ENCODE measurements at regions not wholly inside any gene's neighbourhood (a gene's known extent, or its start where the extent isn't known, plus 50 kb on each side); places are given as distances from the start of the nearest gene placed in this dataset.

DNA sequence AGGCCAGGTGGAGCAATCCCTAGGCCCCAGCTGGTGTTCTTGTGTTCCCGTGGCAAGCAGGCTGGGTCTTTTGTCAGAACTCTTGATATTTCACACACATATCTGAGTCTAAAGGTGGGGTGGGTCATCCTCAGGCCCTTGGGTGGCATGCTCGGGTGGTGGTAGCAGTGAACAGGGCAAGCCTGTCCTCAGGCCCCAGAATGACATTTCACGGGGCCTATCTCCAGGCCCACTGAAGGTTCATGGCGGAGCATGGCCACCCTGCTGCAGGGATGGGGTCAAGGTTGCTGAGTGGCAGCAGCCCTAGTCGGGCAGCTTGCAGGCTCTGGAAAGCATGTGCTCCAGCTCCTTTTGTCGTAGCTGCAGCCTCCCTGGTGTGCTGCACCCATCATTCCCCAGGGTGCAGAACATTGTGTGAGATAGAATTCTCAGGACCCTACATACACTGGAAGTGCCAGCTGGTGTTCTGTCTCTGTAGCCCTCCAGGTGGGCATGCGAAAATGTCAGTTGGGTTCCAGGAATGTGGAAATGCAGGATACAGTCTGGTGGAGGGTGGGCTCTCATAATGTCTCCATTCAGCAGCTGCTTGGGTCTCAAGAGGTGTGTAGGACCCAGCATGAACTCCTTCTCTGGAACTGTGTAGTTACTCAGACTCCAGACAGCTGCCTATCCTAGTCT is 1571.8 kb downstream of the STIM2 start:
- Histone ChIP-seq H3K9me3 (ENCODE audit: control insufficient read depth, low read length) (no peaks in the 10 kb centered on the region), H3K4me1 (ENCODE audit: control insufficient read depth, insufficient read depth, low read length) (no peaks in the 10 kb centered on the region), H3K36me3 (ENCODE audit: control insufficient read depth, insufficient read depth, low read length) (no peaks in the 10 kb centered on the region), H3K27me3 (ENCODE audit: control insufficient read depth, insufficient read depth, low read length, poor library complexity, severe bottlenecking) (no peaks in the 10 kb centered on the region), H3K27ac (ENCODE audit: insufficient read depth, low read depth, low read length, poor library complexity, severe bottlenecking) (no peak overlapping the region), H3K4me3 (ENCODE audit: insufficient read depth, low read depth, low read length) (no peak overlapping the region)
- WGBS, 2 experiments: 93 to 94% methylated on average over 7 of the region's 7 CpGs

DNA sequence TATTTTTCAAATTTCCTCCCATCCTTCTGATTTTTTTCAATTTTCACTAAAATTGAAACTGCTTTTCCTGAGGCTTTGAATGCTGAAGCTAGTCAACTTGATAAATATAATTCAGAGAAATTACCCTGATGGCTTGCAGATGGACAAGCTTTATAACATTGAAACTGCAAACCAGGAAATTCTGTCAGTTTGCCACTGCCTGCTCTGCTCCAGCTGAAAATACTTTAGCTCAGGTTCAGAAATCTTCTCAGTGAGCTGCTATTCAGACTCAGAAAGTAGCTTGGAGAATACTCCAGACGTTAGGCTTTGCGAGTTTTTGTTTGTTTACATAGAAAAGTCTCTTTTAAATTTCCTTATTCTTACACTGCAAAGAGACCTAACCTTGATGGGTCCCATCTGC is 1574.7 kb downstream of the STIM2 start:
- Histone ChIP-seq H3K36me3 (ENCODE audit: control insufficient read depth, insufficient read depth, low read length) (no peaks in the 10 kb centered on the region), H3K27ac (ENCODE audit: insufficient read depth, low read depth, low read length, poor library complexity, severe bottlenecking) (no peak overlapping the region), H3K4me1 (ENCODE audit: control insufficient read depth, insufficient read depth, low read length) (no peaks in the 10 kb centered on the region), H3K27me3 (ENCODE audit: control insufficient read depth, insufficient read depth, low read length, poor library complexity, severe bottlenecking) (no peaks in the 10 kb centered on the region), H3K9me3 (ENCODE audit: control insufficient read depth, low read length) (no peaks in the 10 kb centered on the region), H3K4me3 (ENCODE audit: insufficient read depth, low read depth, low read length) (no peak overlapping the region)
- WGBS, 2 experiments: 43 to 49% methylated on average over 2 of the region's 2 CpGs

DNA sequence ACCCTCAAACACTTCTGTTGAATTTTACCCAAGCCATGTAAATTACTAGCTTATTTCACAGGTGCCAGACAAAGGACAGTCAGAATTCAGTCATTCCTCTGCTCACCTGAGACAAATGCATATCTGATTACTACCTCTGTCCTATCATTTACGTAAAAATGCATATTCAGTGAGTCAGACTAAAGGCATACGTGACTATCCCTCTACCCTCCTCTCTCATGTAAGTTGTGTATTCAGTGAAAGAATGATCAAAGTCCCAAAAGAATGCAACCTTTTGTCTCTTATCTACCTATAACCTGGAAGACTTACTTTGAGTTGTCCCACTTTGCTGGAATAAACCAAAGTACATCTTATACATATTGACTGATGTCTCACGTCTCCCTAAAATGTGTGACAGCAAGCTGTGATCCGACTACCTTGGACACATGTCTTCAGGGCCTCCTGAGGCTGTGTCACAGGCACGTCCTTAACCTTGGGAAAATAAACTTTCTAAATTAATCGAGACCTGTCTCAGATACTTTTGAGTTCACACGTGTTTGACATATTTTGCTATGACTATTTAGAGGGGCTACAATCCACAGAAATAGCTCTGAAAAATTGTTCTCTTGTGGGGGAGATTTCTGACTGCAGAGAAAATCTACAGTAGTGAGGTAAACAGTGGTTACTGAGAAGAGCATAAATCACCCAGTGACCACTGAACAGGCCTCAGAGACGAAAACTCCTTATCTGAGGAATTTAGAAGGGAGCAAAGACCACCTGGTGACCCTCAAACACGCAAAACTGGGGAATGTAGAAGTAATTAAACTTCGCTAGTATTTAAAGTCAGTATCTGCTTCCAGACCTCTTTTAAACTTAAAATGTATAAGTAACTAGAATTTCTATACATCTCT is 1575.8 kb downstream of the STIM2 start:
- Histone ChIP-seq H3K4me1 (ENCODE audit: control insufficient read depth, insufficient read depth, low read length) (no peaks in the 10 kb centered on the region), H3K27me3 (ENCODE audit: control insufficient read depth, insufficient read depth, low read length, poor library complexity, severe bottlenecking) (no peaks in the 10 kb centered on the region), H3K4me3 (ENCODE audit: insufficient read depth, low read depth, low read length) (no peak overlapping the region), H3K9me3 (ENCODE audit: control insufficient read depth, low read length) (no peaks in the 10 kb centered on the region), H3K36me3 (ENCODE audit: control insufficient read depth, insufficient read depth, low read length) (no peaks in the 10 kb centered on the region), H3K27ac (ENCODE audit: insufficient read depth, low read depth, low read length, poor library complexity, severe bottlenecking) (no peak overlapping the region)
- WGBS, 2 experiments: 93% methylated on average over 8 to 10 of the region's 10 CpGs

DNA sequence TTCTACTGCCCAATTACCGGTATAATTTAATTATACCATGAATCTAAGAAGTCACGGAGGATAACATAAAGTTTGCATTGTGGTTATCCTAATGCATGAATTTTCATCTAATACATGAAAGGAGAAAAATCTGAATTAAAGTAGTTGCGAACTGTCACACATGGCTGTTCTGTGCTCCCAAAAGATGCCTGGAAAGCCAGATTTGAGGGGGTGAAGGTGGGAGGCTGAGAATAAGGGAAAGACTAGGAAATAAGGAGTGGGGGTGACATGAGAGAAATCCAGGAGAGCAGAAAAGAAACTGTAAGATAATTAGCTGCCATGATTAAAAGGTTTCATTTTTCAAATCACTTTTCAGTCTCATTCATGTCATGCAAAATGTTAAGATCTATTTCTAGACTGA is 1582.7 kb downstream of the STIM2 start:
- Histone ChIP-seq H3K9me3 (ENCODE audit: control insufficient read depth, low read length) (no peaks in the 10 kb centered on the region), H3K4me1 (ENCODE audit: control insufficient read depth, insufficient read depth, low read length) (no peaks in the 10 kb centered on the region), H3K4me3 (ENCODE audit: insufficient read depth, low read depth, low read length) (no peak overlapping the region), H3K27me3 (ENCODE audit: control insufficient read depth, insufficient read depth, low read length, poor library complexity, severe bottlenecking) (no peaks in the 10 kb centered on the region), H3K36me3 (ENCODE audit: control insufficient read depth, insufficient read depth, low read length) (no peaks in the 10 kb centered on the region), H3K27ac (ENCODE audit: insufficient read depth, low read depth, low read length, poor library complexity, severe bottlenecking) (no peak overlapping the region)
- 97 to 100% methylated on average over 1 to 2 of the region's 3 CpGs for WGBS, 2 experiments

DNA sequence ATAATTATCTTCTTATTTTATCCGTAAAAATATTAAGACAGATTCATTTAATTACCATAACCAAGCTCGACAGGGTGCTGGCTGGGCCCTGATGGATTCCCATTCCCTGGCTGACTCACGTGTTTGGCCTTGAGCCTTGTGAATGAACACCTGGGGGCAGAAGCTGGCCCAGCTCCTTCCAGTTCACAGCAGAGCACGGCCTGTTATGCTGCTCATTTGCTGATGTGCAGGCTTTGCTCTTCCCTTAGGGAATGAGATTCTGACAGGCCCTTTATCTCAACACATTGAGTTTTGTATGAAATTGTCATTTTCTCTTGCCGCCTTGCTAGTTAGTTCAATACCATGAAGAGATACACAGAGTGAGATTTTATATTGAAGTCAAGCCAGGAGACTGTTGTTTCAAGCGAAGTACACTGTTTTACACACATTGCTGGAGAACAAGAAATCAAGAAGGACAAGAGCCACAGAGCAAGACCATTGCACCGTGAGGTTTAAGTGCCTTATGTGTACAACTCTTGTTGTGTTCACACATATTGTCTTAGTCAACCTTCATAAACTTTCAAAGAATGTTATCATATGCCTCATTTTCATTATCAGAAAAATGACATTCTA is 1583.3 kb downstream of the STIM2 start:
- no peaks in the 10 kb centered on the region for H3K27me3 ChIP-seq (ENCODE audit: control insufficient read depth, insufficient read depth, low read length, poor library complexity, severe bottlenecking)
- H3K4me1 ChIP-seq (ENCODE audit: control insufficient read depth, insufficient read depth, low read length): no peaks in the 10 kb centered on the region
- WGBS, 2 experiments: 62 to 72% methylated on average over 7 of the region's 7 CpGs
- no peak overlapping the region for H3K4me3 ChIP-seq (ENCODE audit: insufficient read depth, low read depth, low read length)
- H3K27ac ChIP-seq (ENCODE audit: insufficient read depth, low read depth, low read length, poor library complexity, severe bottlenecking): no peak overlapping the region
- H3K9me3 ChIP-seq (ENCODE audit: control insufficient read depth, low read length): no peaks in the 10 kb centered on the region
- no peaks in the 10 kb centered on the region for H3K36me3 ChIP-seq (ENCODE audit: control insufficient read depth, insufficient read depth, low read length)

DNA sequence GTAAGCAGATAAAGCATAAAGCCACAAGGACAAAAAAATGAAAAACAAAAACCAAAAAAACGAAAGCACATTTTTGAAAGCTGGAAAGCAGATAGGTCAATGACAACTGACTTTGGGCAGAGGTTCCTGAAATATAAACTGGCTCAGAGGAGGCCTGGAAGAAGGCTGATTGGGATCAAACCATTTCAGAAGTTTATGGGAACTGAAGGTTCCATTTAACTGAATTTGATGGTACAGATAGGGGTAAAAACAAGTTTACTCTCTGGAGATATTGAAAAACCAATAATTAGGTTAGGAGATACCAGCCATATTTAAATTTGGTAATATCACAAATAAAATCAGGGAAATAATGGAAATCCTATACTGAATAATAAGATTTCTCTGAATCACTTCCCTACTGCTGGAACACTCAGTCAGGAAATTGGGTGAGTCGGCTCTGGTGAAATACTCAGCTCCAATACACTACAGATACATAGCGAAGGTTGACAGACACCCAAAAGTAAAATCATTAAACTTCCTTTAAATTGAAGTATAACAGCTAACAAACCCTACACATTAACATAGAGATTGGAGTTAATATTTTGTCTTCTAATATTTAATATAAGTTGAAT is 1584.3 kb downstream of the STIM2 start:
- Histone ChIP-seq H3K36me3 (ENCODE audit: control insufficient read depth, insufficient read depth, low read length) (no peaks in the 10 kb centered on the region), H3K4me1 (ENCODE audit: control insufficient read depth, insufficient read depth, low read length) (no peaks in the 10 kb centered on the region), H3K9me3 (ENCODE audit: control insufficient read depth, low read length) (no peaks in the 10 kb centered on the region), H3K27me3 (ENCODE audit: control insufficient read depth, insufficient read depth, low read length, poor library complexity, severe bottlenecking) (no peaks in the 10 kb centered on the region), H3K4me3 (ENCODE audit: insufficient read depth, low read depth, low read length) (no peak overlapping the region), H3K27ac (ENCODE audit: insufficient read depth, low read depth, low read length, poor library complexity, severe bottlenecking) (no peak overlapping the region)
- WGBS, 2 experiments: 90 to 98% methylated on average over 2 to 3 of the region's 3 CpGs

DNA sequence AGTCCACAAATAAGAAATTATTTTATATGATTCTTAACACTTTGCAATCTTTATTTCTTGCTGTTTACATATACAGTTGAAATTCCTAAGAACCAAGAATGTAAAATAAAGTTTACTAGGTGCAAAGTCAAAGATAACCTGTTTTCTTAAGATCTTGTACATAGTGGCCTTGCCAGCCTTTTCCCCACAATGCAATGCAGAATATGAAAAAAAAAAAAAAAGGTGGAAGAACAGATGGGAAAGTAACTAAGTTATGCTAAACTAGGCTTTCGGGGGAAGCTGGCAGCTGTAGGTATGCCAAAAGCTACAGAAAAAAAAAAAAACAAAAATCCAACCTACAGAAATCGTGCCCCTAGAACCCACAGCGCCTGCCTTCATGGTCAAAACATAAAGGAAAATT is 1588.4 kb downstream of the STIM2 start:
- Histone ChIP-seq H3K27ac (ENCODE audit: insufficient read depth, low read depth, low read length, poor library complexity, severe bottlenecking) (no peak overlapping the region), H3K4me1 (ENCODE audit: control insufficient read depth, insufficient read depth, low read length) (no peaks in the 10 kb centered on the region), H3K27me3 (ENCODE audit: control insufficient read depth, insufficient read depth, low read length, poor library complexity, severe bottlenecking) (no peaks in the 10 kb centered on the region), H3K4me3 (ENCODE audit: insufficient read depth, low read depth, low read length) (no peak overlapping the region), H3K9me3 (ENCODE audit: control insufficient read depth, low read length) (no peaks in the 10 kb centered on the region), H3K36me3 (ENCODE audit: control insufficient read depth, insufficient read depth, low read length) (no peaks in the 10 kb centered on the region)
- WGBS, 2 experiments: 85 to 92% methylated on average over 2 to 3 of the region's 3 CpGs

DNA sequence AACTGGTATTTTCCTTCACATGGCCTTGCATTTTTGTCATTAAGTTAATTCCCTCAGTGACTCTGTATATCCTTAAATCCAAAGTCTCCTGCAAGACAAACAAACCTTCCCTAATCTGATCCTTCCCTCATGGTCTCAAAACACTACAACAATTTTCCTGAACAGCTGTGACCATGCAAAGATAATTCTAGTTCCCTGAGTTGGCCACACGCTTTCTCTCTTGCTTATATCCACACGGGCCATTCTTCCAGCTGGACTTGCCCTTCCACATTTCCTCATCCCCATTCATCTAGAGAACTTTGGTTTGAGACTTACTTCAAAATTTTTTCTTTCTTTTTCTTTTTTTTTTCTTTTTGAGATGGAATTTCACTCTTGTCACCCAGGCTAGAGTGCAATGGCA is 1590.7 kb downstream of the STIM2 start:
- Histone ChIP-seq H3K4me3 (ENCODE audit: insufficient read depth, low read depth, low read length) (no peak overlapping the region), H3K27ac (ENCODE audit: insufficient read depth, low read depth, low read length, poor library complexity, severe bottlenecking) (no peak overlapping the region), H3K36me3 (ENCODE audit: control insufficient read depth, insufficient read depth, low read length) (no peaks in the 10 kb centered on the region), H3K9me3 (ENCODE audit: control insufficient read depth, low read length) (no peaks in the 10 kb centered on the region), H3K27me3 (ENCODE audit: control insufficient read depth, insufficient read depth, low read length, poor library complexity, severe bottlenecking) (no peaks in the 10 kb centered on the region), H3K4me1 (ENCODE audit: control insufficient read depth, insufficient read depth, low read length) (no peaks in the 10 kb centered on the region)
- 89 to 94% methylated on average over 2 of the region's 2 CpGs for WGBS, 2 experiments

DNA sequence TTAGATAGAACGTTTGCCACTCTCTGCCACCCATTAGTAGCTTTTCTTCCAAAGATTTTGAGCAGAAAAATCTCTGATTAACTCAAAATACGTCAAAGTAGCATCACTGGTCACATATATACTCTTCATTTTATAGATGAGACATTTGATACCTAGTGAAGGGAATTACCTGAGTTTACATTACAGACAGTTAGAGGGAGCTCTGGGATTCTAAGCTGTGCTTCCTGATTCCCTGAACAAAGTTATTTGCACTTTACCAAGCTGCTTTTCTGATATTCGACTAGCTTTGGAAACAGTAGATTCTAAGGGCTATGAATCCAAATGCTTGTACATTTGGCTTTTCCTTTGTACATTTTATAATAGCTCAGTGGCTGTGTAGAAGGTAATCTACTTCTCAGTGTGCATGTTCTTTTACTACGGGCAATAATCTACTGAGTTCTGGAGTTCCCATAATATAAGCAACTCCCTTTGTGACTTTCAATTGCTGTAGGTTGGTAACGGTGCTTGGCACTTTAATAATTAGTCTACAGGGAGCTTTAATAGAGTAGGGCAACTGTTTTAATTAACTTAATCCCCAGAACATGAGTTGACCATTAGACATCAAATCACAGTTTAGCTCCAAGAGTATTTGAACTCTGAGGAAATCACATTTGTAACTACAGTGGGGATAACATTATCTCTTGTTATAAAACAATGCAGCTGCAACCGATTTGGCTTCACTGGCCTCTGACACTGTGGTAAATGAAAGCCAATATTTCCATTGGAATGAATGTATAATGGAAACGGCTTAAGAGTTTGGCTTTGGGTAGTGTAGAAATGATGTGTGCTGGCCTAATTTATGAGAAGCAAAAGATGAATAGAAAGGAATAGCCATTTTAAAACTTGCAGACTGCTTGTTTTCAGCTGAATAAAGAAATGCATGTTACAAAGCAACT is 1602.4 kb downstream of the STIM2 start:
- no peak overlapping the region for H3K27ac ChIP-seq (ENCODE audit: insufficient read depth, low read depth, low read length, poor library complexity, severe bottlenecking)
- H3K36me3 ChIP-seq (ENCODE audit: control insufficient read depth, insufficient read depth, low read length): no peaks in the 10 kb centered on the region
- WGBS, 2 experiments: 82 to 86% methylated on average over 6 to 7 of the region's 7 CpGs
- H3K27me3 ChIP-seq (ENCODE audit: control insufficient read depth, insufficient read depth, low read length, poor library complexity, severe bottlenecking): no peaks in the 10 kb centered on the region
- H3K9me3 ChIP-seq (ENCODE audit: control insufficient read depth, low read length): no peaks in the 10 kb centered on the region
- H3K4me1 ChIP-seq (ENCODE audit: control insufficient read depth, insufficient read depth, low read length): no peaks in the 10 kb centered on the region
- no peak overlapping the region for H3K4me3 ChIP-seq (ENCODE audit: insufficient read depth, low read depth, low read length)

All from ectodermal cell (in vitro differentiated cells).